Heart left ventricle (tissue), 13 donors: ENCODE measurements at regions not wholly inside any gene's neighbourhood (a gene's known extent, or its start where the extent isn't known, plus 50 kb on each side); places are given as distances from the start of the nearest gene placed in this dataset.

ENCODE experiments used
- CTCF ChIP-seq, 12 donors: fragments of 200-600 bp; sonication (generic) in 4 of 12; IDR thresholded peaks; one replicate each; pipeline versions ENCODE4 v1.5.0 to v1.8.0; 2018 to 2022; ENCODE audit warnings: antibody characterized with exemption in 12 of 12, mild to moderate bottlenecking in 5 of 12
- POLR2A ChIP-seq, 2 donors: fragments of 450-650 bp; IDR thresholded peaks; one replicate each; pipeline ENCODE4 v1.6.1; 2017; ENCODE audit warnings: antibody characterized with exemption in 2 of 2, mild to moderate bottlenecking in 2 of 2, moderate library complexity in 2 of 2
- donor health status: ischemic (EF 13 %, LVEDD 7.1; RV severe dilation, severe dysfunction).
- donor health status: DM: no; HTN: yes; CAD: no.
- donor health status: DM: no; HTN: no; CAD: no.
- donor health status: ischemic (EF 25% LVEDD 6.9; RV normal size, moderate dysfunction).
- donor health status: ischemic (EF 25% LVEDD 5.7; RV mildly dilated, moderate dysfunction).
- donor health status: ischemic (EF 35%, LVEDD 5.7; RV mildly dilated, moderate dysfunction).
- donor health status: nonischemic (EF 11% LVEDD 7.7; RV severe dilation, severe dysfunction).
- donor health status: DM: yes; HTN: yes; CAD: no.
- donor health status: PGD.
- donor health status: ischemic (EF 29% LVEDD 5.4; RV normal size, mild dysfunction).
- donor health status: nonischemic (EF 23%, LVEDD 6.1; RV moderate dilation, normal function).

- TF ChIP-seq POLR2A (IDR thresholded peaks at IDR 0.05) (no peak), CTCF (IDR thresholded peaks at IDR 0.05) (no peak)
These were observed 136.4 kb upstream of the ITGB1 start for GRCh38 chr10:33094263-33095051.
